ENCODE measurements at regions not wholly inside any gene's neighbourhood (a gene's known extent, or its start where the extent isn't known, plus 50 kb on each side); places are given as distances from the start of the nearest gene placed in this dataset.

DNA sequence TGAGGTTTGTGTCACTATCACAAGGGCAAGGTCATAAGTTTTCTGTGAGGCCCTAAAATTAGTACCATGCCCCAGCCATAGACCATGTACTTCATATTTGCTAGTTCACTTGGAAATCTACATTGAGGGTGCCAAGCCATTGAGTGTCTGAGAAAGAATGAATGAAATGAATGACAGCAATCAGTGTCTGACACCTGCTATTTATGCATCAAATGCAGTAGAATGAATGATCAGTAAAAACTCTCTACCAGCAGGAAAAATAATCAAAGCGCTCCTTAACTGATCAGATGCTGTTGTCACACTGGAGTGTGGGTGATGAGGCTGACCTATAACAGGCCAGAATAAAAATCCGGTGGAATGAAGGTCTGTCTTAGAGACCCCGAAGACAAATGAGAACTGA, 467.9 kb upstream of the B3GAT1 start:
- Histone ChIP-seq H3K36me3 (no peaks in the 10 kb centered on the region), H3K9ac (no peak overlapping the region), H3F3A (ENCODE audit: low read depth) (no peaks in the 10 kb centered on the region), H2AFZ (replicated peaks) (no peak overlapping the region), H4K20me1 (ENCODE audit: low read depth) (no peaks in the 10 kb centered on the region), H3K9me3 (ENCODE audit: low read depth) (no peaks in the 10 kb centered on the region), H3K4me1 (no peaks in the 10 kb centered on the region), H3K4me2 (no peak overlapping the region), H3K27ac (no peak overlapping the region), H3K27me3 (no peaks in the 10 kb centered on the region), H3K4me3 (no peak overlapping the region), H3K79me2 (ENCODE audit: low read depth) (no peaks in the 10 kb centered on the region)
- Mint-ChIP-seq H3K4me3 (no peak overlapping the region), H3K4me1 (peaks cover under 1% of the 10 kb centered on the region), H3K9me3 (no peaks in the 10 kb centered on the region), H3K27ac (no peak overlapping the region), H3K27me3 (ENCODE audit: insufficient read depth, low read depth) (no peaks in the 10 kb centered on the region), H3K36me3 (no peaks in the 10 kb centered on the region)
- no peak for DNase-seq (ENCODE audit: low spot score)
- TF ChIP-seq EZH2 (IDR thresholded peaks at IDR 0.05): no peak
- TF ChIP-seq EZH2phosphoT487 (IDR thresholded peaks at IDR 0.05): no peak
- TF ChIP-seq, protein P1, sequence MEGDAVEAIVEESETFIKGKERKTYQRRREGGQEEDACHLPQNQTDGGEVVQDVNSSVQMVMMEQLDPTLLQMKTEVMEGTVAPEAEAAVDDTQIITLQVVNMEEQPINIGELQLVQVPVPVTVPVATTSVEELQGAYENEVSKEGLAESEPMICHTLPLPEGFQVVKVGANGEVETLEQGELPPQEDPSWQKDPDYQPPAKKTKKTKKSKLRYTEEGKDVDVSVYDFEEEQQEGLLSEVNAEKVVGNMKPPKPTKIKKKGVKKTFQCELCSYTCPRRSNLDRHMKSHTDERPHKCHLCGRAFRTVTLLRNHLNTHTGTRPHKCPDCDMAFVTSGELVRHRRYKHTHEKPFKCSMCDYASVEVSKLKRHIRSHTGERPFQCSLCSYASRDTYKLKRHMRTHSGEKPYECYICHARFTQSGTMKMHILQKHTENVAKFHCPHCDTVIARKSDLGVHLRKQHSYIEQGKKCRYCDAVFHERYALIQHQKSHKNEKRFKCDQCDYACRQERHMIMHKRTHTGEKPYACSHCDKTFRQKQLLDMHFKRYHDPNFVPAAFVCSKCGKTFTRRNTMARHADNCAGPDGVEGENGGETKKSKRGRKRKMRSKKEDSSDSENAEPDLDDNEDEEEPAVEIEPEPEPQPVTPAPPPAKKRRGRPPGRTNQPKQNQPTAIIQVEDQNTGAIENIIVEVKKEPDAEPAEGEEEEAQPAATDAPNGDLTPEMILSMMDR (IDR thresholded peaks at IDR 0.05): no peak

GRCh38 chr11:134879341-134879740, 467.3 kb upstream of the B3GAT1 start:
- Mint-ChIP-seq H3K9me3 (no peaks in the 10 kb centered on the region), H3K27me3 (ENCODE audit: insufficient read depth, low read depth) (peaks cover 2% of the 10 kb centered on the region), H3K4me1 (peaks cover 3% of the 10 kb centered on the region), H3K36me3 (no peaks in the 10 kb centered on the region), H3K4me3 (no peak overlapping the region), H3K27ac (no peak overlapping the region)
- TF ChIP-seq, protein P1 (IDR thresholded peaks at IDR 0.05): no peak
- TF ChIP-seq EZH2phosphoT487 (IDR thresholded peaks at IDR 0.05): no peak
- TF ChIP-seq EZH2 (IDR thresholded peaks at IDR 0.05): no peak
- no peaks in the 10 kb centered on the region for H3F3A ChIP-seq (ENCODE audit: low read depth)
- H3K27me3 ChIP-seq: no peaks in the 10 kb centered on the region
- H3K79me2 ChIP-seq (ENCODE audit: low read depth): no peaks in the 10 kb centered on the region
- H2AFZ ChIP-seq (replicated peaks): no peak overlapping the region
- no peak for DNase-seq (ENCODE audit: low spot score)
- H4K20me1 ChIP-seq (ENCODE audit: low read depth): no peaks in the 10 kb centered on the region
- no peaks in the 10 kb centered on the region for H3K4me1 ChIP-seq
- H3K9ac ChIP-seq: no peak overlapping the region
- no peaks in the 10 kb centered on the region for H3K9me3 ChIP-seq (ENCODE audit: low read depth)
- no peaks in the 10 kb centered on the region for H3K36me3 ChIP-seq
- no peak overlapping the region for H3K27ac ChIP-seq
- H3K4me2 ChIP-seq: no peak overlapping the region
- H3K4me3 ChIP-seq: no peak overlapping the region

GRCh38 chr11:134878785-134879184, 466.7 kb upstream of the B3GAT1 start:
- Mint-ChIP-seq H3K27me3 (ENCODE audit: insufficient read depth, low read depth) (peaks cover 2% of the 10 kb centered on the region), H3K36me3 (no peaks in the 10 kb centered on the region), H3K4me3 (no peak overlapping the region), H3K9me3 (no peaks in the 10 kb centered on the region), H3K27ac (no peak overlapping the region), H3K4me1 (peaks cover 3% of the 10 kb centered on the region)
- Histone ChIP-seq H4K20me1 (ENCODE audit: low read depth) (no peaks in the 10 kb centered on the region), H3K4me2 (no peak overlapping the region), H3F3A (ENCODE audit: low read depth) (no peaks in the 10 kb centered on the region), H3K79me2 (ENCODE audit: low read depth) (no peaks in the 10 kb centered on the region), H2AFZ (replicated peaks) (no peak overlapping the region), H3K36me3 (no peaks in the 10 kb centered on the region), H3K27me3 (no peaks in the 10 kb centered on the region), H3K27ac (no peak overlapping the region), H3K9ac (no peak overlapping the region), H3K9me3 (ENCODE audit: low read depth) (no peaks in the 10 kb centered on the region), H3K4me1 (no peaks in the 10 kb centered on the region), H3K4me3 (no peak overlapping the region)
- no peak for DNase-seq (ENCODE audit: low spot score)
- TF ChIP-seq EZH2phosphoT487 (IDR thresholded peaks at IDR 0.05) (no peak), EZH2 (IDR thresholded peaks at IDR 0.05) (no peak)
- TF ChIP-seq, protein P1 (IDR thresholded peaks at IDR 0.05): no peak
